HS-27A (cell line): ENCODE measurements at regions not wholly inside any gene's neighbourhood (a gene's known extent, or its start where the extent isn't known, plus 50 kb on each side); places are given as distances from the start of the nearest gene placed in this dataset.
A peak's percentile ranks its signal among the peaks of the same experiment; 100 is the strongest.

ENCODE experiments used
- DNase-seq: peaks from one replicate; pipeline ENCODE4 v3.0.0-alpha.2; 2012; ENCODE audit warnings: low read depth, missing footprints

- DNase-seq: no peak
Observed at GRCh38 chr13:47511647-47512046, 489.4 kb downstream of the SUCLA2 start.

- no peak for DNase-seq
Observed at GRCh38 chr13:47508527-47509228, 492.4 kb downstream of the SUCLA2 start.

- DNase-seq: no peak
Observed at GRCh38 chr13:47503475-47503874, 497.6 kb downstream of the SUCLA2 start.

GRCh38 chr13:47502166-47502565 is 498.9 kb downstream of the SUCLA2 start:
- no peak for DNase-seq

GRCh38 chr13:47499358-47500150 is 501.5 kb downstream of the SUCLA2 start:
- DNase-seq: no peak

- no peak for DNase-seq
Observed at GRCh38 chr13:47484548-47484947, 516.5 kb downstream of the SUCLA2 start.

GRCh38 chr13:47481536-47481935 is 519.5 kb downstream of the SUCLA2 start:
- no peak for DNase-seq

- DNase-seq: no peak
Observed at GRCh38 chr13:47480951-47481350, 520.1 kb downstream of the SUCLA2 start.

- peak; percentile 26 for DNase-seq
Observed at GRCh38 chr13:47480121-47480520, 521.0 kb downstream of the SUCLA2 start.

GRCh38 chr13:47478985-47479384 is 522.1 kb downstream of the SUCLA2 start:
- no peak for DNase-seq

- DNase-seq: no peak
Observed at GRCh38 chr13:47475441-47475948, 525.6 kb downstream of the SUCLA2 start.

GRCh38 chr13:47474839-47475238 is 526.2 kb downstream of the SUCLA2 start:
- DNase-seq: no peak

- no peak for DNase-seq
Observed at GRCh38 chr13:47474326-47474725, 526.7 kb downstream of the SUCLA2 start.

- no peak for DNase-seq
Observed at GRCh38 chr13:47472516-47472915, 528.6 kb downstream of the SUCLA2 start.

- no peak for DNase-seq
Observed at GRCh38 chr13:47463726-47464125, 537.3 kb downstream of the SUCLA2 start.

GRCh38 chr13:47463002-47463401 is 538.1 kb downstream of the SUCLA2 start:
- no peak for DNase-seq

- DNase-seq: no peak
Observed at GRCh38 chr13:47461816-47462215, 539.3 kb downstream of the SUCLA2 start.

GRCh38 chr13:47459512-47459911 is 541.6 kb downstream of the SUCLA2 start:
- no peak for DNase-seq

- no peak for DNase-seq
Observed at GRCh38 chr13:47457626-47458025, 543.4 kb downstream of the SUCLA2 start.

- DNase-seq: no peak
Observed at GRCh38 chr13:47455626-47456025, 545.4 kb downstream of the SUCLA2 start.

GRCh38 chr13:47454986-47455385 is 546.1 kb downstream of the SUCLA2 start:
- DNase-seq: no peak

- no peak for DNase-seq
Observed at GRCh38 chr13:47437406-47437805, 540.6 kb upstream of the HTR2A start.

- DNase-seq: no peak
Observed at GRCh38 chr13:47433461-47434005, 536.7 kb upstream of the HTR2A start.
